ENCODE measurements at regions not wholly inside any gene's neighbourhood (a gene's known extent, or its start where the extent isn't known, plus 50 kb on each side); places are given as distances from the start of the nearest gene placed in this dataset.

- TF ChIP-seq CTCF (IDR thresholded peaks at IDR 0.05; ENCODE audit: insufficient read depth, low read length, poor library complexity, severe bottlenecking) = no peak
- DNase-seq (ENCODE audit: low read depth) = no peak
- Histone ChIP-seq H3K27me3 (ENCODE audit: control insufficient read depth, insufficient read depth, low read length) (no peaks in the 10 kb centered on the region), H3K4me3 (ENCODE audit: low read depth, low read length) (no peak overlapping the region), H3K36me3 (ENCODE audit: control insufficient read depth, insufficient read depth, low read length) (no peaks in the 10 kb centered on the region)
Observed at GRCh38 chr13:34469196-34469986, 472.7 kb upstream of the NBEA start.

DNA sequence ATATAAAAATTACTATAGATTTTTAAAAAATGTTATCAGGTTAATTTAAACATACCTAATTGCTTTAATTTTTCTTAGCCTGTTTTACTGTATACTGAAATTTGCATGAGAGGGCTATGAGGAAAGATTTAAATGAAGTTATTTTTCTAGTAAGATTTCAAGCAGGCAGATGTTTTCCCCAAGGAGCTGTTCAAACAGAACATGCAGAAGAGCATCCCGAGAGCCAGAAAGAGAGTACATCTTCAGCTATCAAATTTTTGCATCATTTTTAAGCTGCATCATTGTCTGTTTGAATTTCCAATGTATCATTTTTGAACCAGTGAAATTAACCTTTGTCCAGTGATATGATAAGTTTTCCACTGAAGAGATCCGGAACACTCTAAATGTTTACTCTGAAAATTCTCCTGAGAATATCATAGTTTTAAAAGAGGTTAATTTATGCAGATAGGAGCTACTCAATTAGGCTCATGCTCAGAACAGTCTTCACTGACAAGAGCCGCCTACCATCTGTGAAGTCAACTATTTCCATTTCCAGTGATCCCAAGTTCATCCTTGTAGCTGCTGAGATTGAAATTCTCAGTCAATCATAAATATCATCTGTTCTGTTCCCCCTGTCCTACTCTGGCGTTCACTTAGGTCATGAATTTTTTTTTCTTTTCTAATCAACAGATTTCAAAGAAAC is 467.7 kb upstream of the NBEA start:
- no peaks in the 10 kb centered on the region for H3K27me3 ChIP-seq (ENCODE audit: control insufficient read depth, insufficient read depth, low read length)
- no peaks in the 10 kb centered on the region for H3K36me3 ChIP-seq (ENCODE audit: control insufficient read depth, insufficient read depth, low read length)
- H3K4me3 ChIP-seq (ENCODE audit: low read depth, low read length) = no peak overlapping the region
- DNase-seq (ENCODE audit: low read depth) = no peak
- no peak for TF ChIP-seq CTCF (IDR thresholded peaks at IDR 0.05; ENCODE audit: insufficient read depth, low read length, poor library complexity, severe bottlenecking)

- Histone ChIP-seq H3K36me3 (ENCODE audit: control insufficient read depth, insufficient read depth, low read length) (no peaks in the 10 kb centered on the region), H3K4me3 (ENCODE audit: low read depth, low read length) (no peak overlapping the region), H3K27me3 (ENCODE audit: control insufficient read depth, insufficient read depth, low read length) (no peaks in the 10 kb centered on the region)
- TF ChIP-seq CTCF (IDR thresholded peaks at IDR 0.05; ENCODE audit: insufficient read depth, low read length, poor library complexity, severe bottlenecking) = no peak
- DNase-seq (ENCODE audit: low read depth) = no peak
Observed at GRCh38 chr13:34478376-34478775, 463.7 kb upstream of the NBEA start.

- DNase-seq (ENCODE audit: low read depth) = no peak
Observed at GRCh38 chr13:34502011-34502410, 440.1 kb upstream of the NBEA start.

DNA sequence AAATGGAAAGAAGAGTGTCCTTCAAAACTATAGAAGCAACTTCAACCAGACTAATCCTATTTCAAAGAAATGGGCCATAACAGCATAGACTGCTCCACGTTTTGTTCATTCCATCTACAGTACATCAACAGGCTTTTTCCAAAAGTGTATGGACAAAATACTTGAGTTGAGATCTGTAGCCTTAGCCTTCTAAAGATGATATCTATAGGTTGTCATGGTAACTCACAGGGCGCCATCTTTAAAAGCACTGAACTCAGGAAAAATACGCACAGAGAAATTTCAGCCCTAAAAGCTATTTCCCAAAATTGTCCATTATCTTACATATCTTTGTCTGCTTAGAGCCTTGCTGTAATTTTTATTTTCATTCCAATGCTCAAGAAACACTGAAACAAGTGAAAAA is 439.4 kb upstream of the NBEA start:
- no peak overlapping the region for H3K4me3 ChIP-seq (ENCODE audit: low read depth, low read length)
- H3K27me3 ChIP-seq (ENCODE audit: control insufficient read depth, insufficient read depth, low read length) = no peaks in the 10 kb centered on the region
- no peak for DNase-seq (ENCODE audit: low read depth)
- H3K36me3 ChIP-seq (ENCODE audit: control insufficient read depth, insufficient read depth, low read length) = no peaks in the 10 kb centered on the region
- TF ChIP-seq CTCF (IDR thresholded peaks at IDR 0.05; ENCODE audit: insufficient read depth, low read length, poor library complexity, severe bottlenecking) = no peak

More at GRCh38 chr13:34502011-34502410, 440.1 kb upstream of the NBEA start:
- no peak for TF ChIP-seq CTCF (IDR thresholded peaks at IDR 0.05; ENCODE audit: insufficient read depth, low read length, poor library complexity, severe bottlenecking)
- H3K36me3 ChIP-seq (ENCODE audit: control insufficient read depth, insufficient read depth, low read length) = no peaks in the 10 kb centered on the region
- no peak overlapping the region for H3K4me3 ChIP-seq (ENCODE audit: low read depth, low read length)
- H3K27me3 ChIP-seq (ENCODE audit: control insufficient read depth, insufficient read depth, low read length) = no peaks in the 10 kb centered on the region

Data from kidney epithelial cell (primary cell).